ENCODE measurements at regions not wholly inside any gene's neighbourhood (a gene's known extent, or its start where the extent isn't known, plus 50 kb on each side); places are given as distances from the start of the nearest gene placed in this dataset.

DNA sequence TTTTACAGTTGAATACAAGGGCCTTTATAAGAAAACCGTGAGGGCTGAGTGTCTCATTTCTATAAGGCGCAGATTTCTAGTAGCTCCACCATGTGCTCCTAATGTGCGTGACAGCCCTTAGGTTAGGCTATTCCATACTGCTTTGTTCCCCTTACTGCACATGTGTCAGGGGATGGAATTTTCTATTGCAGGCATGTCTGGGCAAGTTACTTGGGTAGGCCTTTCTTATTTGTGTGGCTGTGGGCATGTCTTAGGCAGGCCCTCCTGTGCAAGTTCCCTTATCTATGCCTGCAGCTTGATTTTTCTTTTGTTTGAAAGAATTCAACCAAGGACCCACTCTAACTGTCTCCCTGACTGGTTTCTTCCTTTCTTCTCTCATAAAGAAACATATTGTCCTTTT is 434.2 kb upstream of the CNTN3 start:
- ATAC-seq, result no peak
- 75% methylated on average over 3 of the region's 3 CpGs for WGBS (ENCODE audit: insufficient coverage, low coverage, low lambda C conversion rate, missing lambda C conversion rate)
- no peak for TF ChIP-seq CTCF (IDR thresholded peaks at IDR 0.05)
- TF ChIP-seq POLR2A (IDR thresholded peaks at IDR 0.05), result no peak

DNA sequence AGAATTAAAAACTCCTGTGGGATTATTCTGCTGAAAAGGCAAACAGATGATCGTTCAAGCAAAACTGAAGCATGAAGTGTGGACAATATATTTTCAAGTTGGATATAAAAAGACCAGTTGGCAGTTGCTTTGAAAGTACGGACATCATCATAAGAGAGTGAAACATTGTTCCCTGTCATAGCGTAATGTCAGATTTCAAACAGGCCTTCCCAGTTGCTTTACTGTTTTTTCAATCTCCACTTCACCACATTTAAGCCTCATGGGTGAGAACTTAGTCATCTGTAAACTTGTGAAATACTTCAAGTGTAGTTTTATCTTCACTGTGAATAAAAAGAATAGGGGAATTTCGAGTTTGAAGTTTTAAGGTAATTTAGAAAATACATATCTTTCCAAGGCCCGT is 435.1 kb upstream of the CNTN3 start:
- Histone ChIP-seq H3K9me3 (no peaks in the 10 kb centered on the region), H3K27ac (no peak overlapping the region), H3K4me3 (no peak overlapping the region), H3K36me3 (no peaks in the 10 kb centered on the region), H3K4me1 (no peaks in the 10 kb centered on the region), H3K27me3 (no peaks in the 10 kb centered on the region)
- intact Hi-C loops (cut with DNase I), result no loop called here
- DNase-seq (no peak), ATAC-seq (no peak)
- TF ChIP-seq CTCF (IDR thresholded peaks at IDR 0.05) (no peak), POLR2A (IDR thresholded peaks at IDR 0.05) (no peak)
- 48% methylated on average over 5 of the region's 5 CpGs for WGBS (ENCODE audit: insufficient coverage, low coverage, low lambda C conversion rate, missing lambda C conversion rate)

More for the DNA sequence above, 434.2 kb upstream of the CNTN3 start:
- H3K27ac ChIP-seq, result no peak overlapping the region
- no peaks in the 10 kb centered on the region for H3K4me1 ChIP-seq
- intact Hi-C loops (cut with DNase I), result no loop called here
- no peaks in the 10 kb centered on the region for H3K9me3 ChIP-seq
- no peak for DNase-seq
- no peaks in the 10 kb centered on the region for H3K27me3 ChIP-seq
- no peaks in the 10 kb centered on the region for H3K36me3 ChIP-seq
- H3K4me3 ChIP-seq, result no peak overlapping the region

DNA sequence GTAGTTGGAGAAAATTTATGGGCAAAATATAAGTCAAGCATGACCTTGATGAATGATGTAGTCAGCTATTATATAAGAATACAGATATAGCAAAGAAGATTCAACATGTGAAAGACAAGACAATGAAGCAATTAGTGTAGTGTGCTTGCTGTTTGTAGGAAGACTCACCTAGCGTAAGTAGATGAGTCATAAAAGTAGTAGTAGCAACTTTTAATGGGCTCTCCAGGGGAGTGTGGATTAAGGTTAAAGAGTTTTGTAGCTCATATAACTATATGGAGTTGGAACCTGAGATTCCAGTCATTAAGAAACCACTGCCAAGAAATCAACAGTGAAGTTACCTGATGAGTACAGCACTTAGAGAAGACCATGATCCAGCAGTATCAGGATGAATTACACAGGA is 444.7 kb upstream of the CNTN3 start:
- Histone ChIP-seq H3K4me3 (no peak overlapping the region), H3K27ac (no peak overlapping the region), H3K27me3 (no peaks in the 10 kb centered on the region), H3K9me3 (no peaks in the 10 kb centered on the region), H3K4me1 (no peaks in the 10 kb centered on the region), H3K36me3 (no peaks in the 10 kb centered on the region)
- no peak for DNase-seq
- intact Hi-C loops (cut with DNase I), result no loop called here
- 33% methylated on average over 1 of the region's 1 CpG for WGBS (ENCODE audit: insufficient coverage, low coverage, low lambda C conversion rate, missing lambda C conversion rate)
- ATAC-seq, result no peak
- TF ChIP-seq CTCF (IDR thresholded peaks at IDR 0.05) (no peak), POLR2A (IDR thresholded peaks at IDR 0.05) (no peak)

GRCh38 chr3:75061806-75062205 is 447.3 kb upstream of the CNTN3 start:
- Histone ChIP-seq H3K4me1 (no peaks in the 10 kb centered on the region), H3K9me3 (no peaks in the 10 kb centered on the region), H3K27ac (no peak overlapping the region), H3K27me3 (no peaks in the 10 kb centered on the region), H3K4me3 (no peak overlapping the region), H3K36me3 (no peaks in the 10 kb centered on the region)
- ATAC-seq (no peak), DNase-seq (no peak)
- WGBS (ENCODE audit: insufficient coverage, low coverage, low lambda C conversion rate, missing lambda C conversion rate), result 67% methylated on average over 2 of the region's 2 CpGs
- no peak for TF ChIP-seq POLR2A (IDR thresholded peaks at IDR 0.05)
- no peak for TF ChIP-seq CTCF (IDR thresholded peaks at IDR 0.05)
- intact Hi-C loops (cut with DNase I), result no loop called here

- no peaks in the 10 kb centered on the region for H3K9me3 ChIP-seq
Measured at GRCh38 chr3:75075158-75075557, 460.7 kb upstream of the CNTN3 start.

More at GRCh38 chr3:75075158-75075557, 460.7 kb upstream of the CNTN3 start:
- Histone ChIP-seq H3K36me3 (no peaks in the 10 kb centered on the region), H3K4me1 (no peaks in the 10 kb centered on the region), H3K27me3 (no peaks in the 10 kb centered on the region), H3K4me3 (no peak overlapping the region), H3K27ac (no peak overlapping the region)
- intact Hi-C loops (cut with DNase I), result no loop called here
- 81% methylated on average over 1 of the region's 1 CpG for WGBS (ENCODE audit: insufficient coverage, low coverage, low lambda C conversion rate, missing lambda C conversion rate)
- TF ChIP-seq CTCF (IDR thresholded peaks at IDR 0.05) (no peak), POLR2A (IDR thresholded peaks at IDR 0.05) (no peak)
- no peak for DNase-seq
- no peak for ATAC-seq

Measured in right lobe of liver (tissue), 6 donors.